ENCODE measurements at regions not wholly inside any gene's neighbourhood (a gene's known extent, or its start where the extent isn't known, plus 50 kb on each side); places are given as distances from the start of the nearest gene placed in this dataset.

GRCh38 chr4:117831060-117831683, 203.1 kb upstream of the NDST3 start:
- FAIRE-seq, result no peak
- POLR2A ChIA-PET, result no interaction called here

DNA sequence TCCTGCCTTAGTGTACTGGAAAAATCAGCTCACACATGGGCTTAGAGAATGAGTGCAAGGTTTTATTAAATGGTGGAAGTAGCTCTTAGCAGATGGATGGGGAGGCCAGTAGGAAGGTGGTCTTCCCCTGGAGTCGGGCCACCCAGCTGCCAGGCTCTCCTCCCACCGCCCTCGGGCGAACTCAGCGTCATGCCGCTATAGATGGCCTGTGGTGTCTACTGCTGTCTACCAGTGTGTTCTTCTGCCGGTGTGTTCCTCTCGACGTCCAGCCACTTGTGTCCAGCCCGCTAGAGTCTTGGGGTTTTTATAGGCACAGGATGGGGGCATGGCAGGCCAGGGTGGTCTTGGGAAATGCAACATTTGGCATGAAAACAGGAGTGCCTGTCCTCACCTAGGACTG, 198.7 kb upstream of the NDST3 start:
- Histone ChIP-seq H3K4me2 (ENCODE audit: insufficient read depth, low read length) (no peak overlapping the region), H3K9me1 (replicated peaks; ENCODE audit: control insufficient read depth, extremely low read depth, insufficient read depth, low read length) (no peaks in the 10 kb centered on the region), H3K27ac (ENCODE audit: insufficient read depth, low read depth, low read length) (no peak overlapping the region), H3K36me3 (ENCODE audit: control insufficient read depth in 2 of 2, extremely low read depth in 1 of 2, insufficient read depth in 2 of 2, low read length in 2 of 2) (no peaks in the 10 kb centered on the region), H3K9ac (replicated peaks; ENCODE audit: extremely low read depth, insufficient read depth, low read length) (no peak overlapping the region), H3K9me3 (replicated peaks; ENCODE audit: control insufficient read depth, insufficient read depth, low read length) (no peaks in the 10 kb centered on the region), H4K20me1 (replicated peaks; ENCODE audit: control insufficient read depth, extremely low read depth, insufficient read depth, low read length) (no peaks in the 10 kb centered on the region), H3K27me3 (ENCODE audit: control insufficient read depth in 2 of 2, insufficient read depth in 2 of 2, low read length in 2 of 2) (no peaks in the 10 kb centered on the region), H2AFZ (ENCODE audit: low read depth, low read length) (no peak overlapping the region), H3K4me1 (ENCODE audit: control insufficient read depth, extremely low read depth, insufficient read depth, low read length) (no peaks in the 10 kb centered on the region), H3K79me2 (ENCODE audit: control insufficient read depth, insufficient read depth, low read length) (no peaks in the 10 kb centered on the region), H3K4me3 (replicated peaks in 1 of 3; ENCODE audit: insufficient read depth in 1 of 3, low read depth in 1 of 3, low read length in 3 of 3) (no peak overlapping the region)
- CTCF ChIA-PET, result no interaction called here
- no peak for DNase-seq (ENCODE audit: low read depth, low spot score)
- POLR2A ChIA-PET, result no interaction called here
- intact Hi-C loops (cut with micrococcal nuclease), result no loop called here
- dilution Hi-C loops (cut with MboI; ENCODE audit: extremely low pct_ligation_motif_present, low sequenced_read_pairs), result no loop called here
- no TSS peak for BruUV-seq (replicated peaks)
- TF ChIP-seq, protein P1, sequence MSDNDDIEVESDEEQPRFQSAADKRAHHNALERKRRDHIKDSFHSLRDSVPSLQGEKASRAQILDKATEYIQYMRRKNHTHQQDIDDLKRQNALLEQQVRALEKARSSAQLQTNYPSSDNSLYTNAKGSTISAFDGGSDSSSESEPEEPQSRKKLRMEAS (IDR thresholded peaks at IDR 0.05; ENCODE audit: insufficient read depth, insufficient read length), result no peak
- TF ChIP-seq, protein P2, sequence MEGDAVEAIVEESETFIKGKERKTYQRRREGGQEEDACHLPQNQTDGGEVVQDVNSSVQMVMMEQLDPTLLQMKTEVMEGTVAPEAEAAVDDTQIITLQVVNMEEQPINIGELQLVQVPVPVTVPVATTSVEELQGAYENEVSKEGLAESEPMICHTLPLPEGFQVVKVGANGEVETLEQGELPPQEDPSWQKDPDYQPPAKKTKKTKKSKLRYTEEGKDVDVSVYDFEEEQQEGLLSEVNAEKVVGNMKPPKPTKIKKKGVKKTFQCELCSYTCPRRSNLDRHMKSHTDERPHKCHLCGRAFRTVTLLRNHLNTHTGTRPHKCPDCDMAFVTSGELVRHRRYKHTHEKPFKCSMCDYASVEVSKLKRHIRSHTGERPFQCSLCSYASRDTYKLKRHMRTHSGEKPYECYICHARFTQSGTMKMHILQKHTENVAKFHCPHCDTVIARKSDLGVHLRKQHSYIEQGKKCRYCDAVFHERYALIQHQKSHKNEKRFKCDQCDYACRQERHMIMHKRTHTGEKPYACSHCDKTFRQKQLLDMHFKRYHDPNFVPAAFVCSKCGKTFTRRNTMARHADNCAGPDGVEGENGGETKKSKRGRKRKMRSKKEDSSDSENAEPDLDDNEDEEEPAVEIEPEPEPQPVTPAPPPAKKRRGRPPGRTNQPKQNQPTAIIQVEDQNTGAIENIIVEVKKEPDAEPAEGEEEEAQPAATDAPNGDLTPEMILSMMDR (IDR thresholded peaks at IDR 0.05; ENCODE audit: extremely low read depth in 1 of 2, insufficient read depth in 1 of 2, low read depth in 1 of 2, low read length in 2 of 2), result no peak
- TF ChIP-seq GATA2 (IDR thresholded peaks at IDR 0.05; ENCODE audit: insufficient read depth, insufficient read length, low read depth, low read length) (no peak), POLR2AphosphoS5 (IDR thresholded peaks at IDR 0.05; ENCODE audit: insufficient read depth, low read depth, low read length) (no peak), MYC (IDR thresholded peaks at IDR 0.05; ENCODE audit: low read depth, low read length) (no peak), JUN (IDR thresholded peaks at IDR 0.05; ENCODE audit: borderline replicate concordance, insufficient read depth, insufficient read length, low read depth) (no peak), EZH2 (IDR thresholded peaks at IDR 0.05; ENCODE audit: borderline replicate concordance, low read depth, low read length, severe bottlenecking) (no peak), POLR2A (IDR thresholded peaks at IDR 0.05; ENCODE audit: low read depth, low read length) (no peak), FOS (IDR thresholded peaks at IDR 0.05; ENCODE audit: borderline replicate concordance, insufficient read depth, low read length) (no peak)
- FAIRE-seq, result no peak

More at GRCh38 chr4:117831060-117831683, 203.1 kb upstream of the NDST3 start:
- no peak overlapping the region for H3K4me3 ChIP-seq (replicated peaks in 1 of 3; ENCODE audit: insufficient read depth in 1 of 3, low read depth in 1 of 3, low read length in 3 of 3)
- DNase-seq (ENCODE audit: low read depth, low spot score), result no peak
- no peak overlapping the region for H3K9ac ChIP-seq (replicated peaks; ENCODE audit: extremely low read depth, insufficient read depth, low read length)
- TF ChIP-seq, protein P2 (IDR thresholded peaks at IDR 0.05; ENCODE audit: extremely low read depth in 1 of 2, insufficient read depth in 1 of 2, low read depth in 1 of 2, low read length in 2 of 2), result no peak
- H3K36me3 ChIP-seq (ENCODE audit: control insufficient read depth in 2 of 2, extremely low read depth in 1 of 2, insufficient read depth in 2 of 2, low read length in 2 of 2), result no peaks in the 10 kb centered on the region
- no peaks in the 10 kb centered on the region for H3K79me2 ChIP-seq (ENCODE audit: control insufficient read depth, insufficient read depth, low read length)
- no peaks in the 10 kb centered on the region for H4K20me1 ChIP-seq (replicated peaks; ENCODE audit: control insufficient read depth, extremely low read depth, insufficient read depth, low read length)
- no peak overlapping the region for H3K4me2 ChIP-seq (ENCODE audit: insufficient read depth, low read length)
- H3K4me1 ChIP-seq (ENCODE audit: control insufficient read depth, extremely low read depth, insufficient read depth, low read length), result no peaks in the 10 kb centered on the region
- CTCF ChIA-PET, result no interaction called here
- intact Hi-C loops (cut with micrococcal nuclease) (no loop called here), dilution Hi-C loops (cut with MboI; ENCODE audit: extremely low pct_ligation_motif_present, low sequenced_read_pairs) (no loop called here)
- no peak overlapping the region for H2AFZ ChIP-seq (ENCODE audit: low read depth, low read length)
- H3K9me1 ChIP-seq (replicated peaks; ENCODE audit: control insufficient read depth, extremely low read depth, insufficient read depth, low read length), result no peaks in the 10 kb centered on the region
- no peaks in the 10 kb centered on the region for H3K27me3 ChIP-seq (ENCODE audit: control insufficient read depth in 2 of 2, insufficient read depth in 2 of 2, low read length in 2 of 2)
- H3K27ac ChIP-seq (ENCODE audit: insufficient read depth, low read depth, low read length), result no peak overlapping the region
- H3K9me3 ChIP-seq (replicated peaks; ENCODE audit: control insufficient read depth, insufficient read depth, low read length), result no peaks in the 10 kb centered on the region
- BruUV-seq (replicated peaks), result no TSS peak
